GM23248 (cell line): ENCODE measurements at regions not wholly inside any gene's neighbourhood (a gene's known extent, or its start where the extent isn't known, plus 50 kb on each side); places are given as distances from the start of the nearest gene placed in this dataset.
"Not testable (repeated sequence)": the region's sequence is repeated elsewhere in the genome, so short reads cannot be mapped to it uniquely, and the experiment has no call there.

ENCODE experiments used
- EZH2 ChIP-seq: fragments of 200-600 bp; sonication (generic); IDR thresholded peaks from 2 replicates; pipeline ENCODE4 v1.6.1; 2018; ENCODE audit warnings: antibody characterized with exemption, mild to moderate bottlenecking; ENCODE audit not compliant: insufficient read depth, poor library complexity, severe bottlenecking
- EZH2phosphoT487 ChIP-seq: fragments of 200-600 bp; sonication (generic); IDR thresholded peaks from 2 replicates; pipeline ENCODE4 v1.6.1; 2018; ENCODE audit warnings: antibody characterized with exemption, moderate library complexity, mild to moderate bottlenecking, low read depth; ENCODE audit not compliant: insufficient read depth

DNA sequence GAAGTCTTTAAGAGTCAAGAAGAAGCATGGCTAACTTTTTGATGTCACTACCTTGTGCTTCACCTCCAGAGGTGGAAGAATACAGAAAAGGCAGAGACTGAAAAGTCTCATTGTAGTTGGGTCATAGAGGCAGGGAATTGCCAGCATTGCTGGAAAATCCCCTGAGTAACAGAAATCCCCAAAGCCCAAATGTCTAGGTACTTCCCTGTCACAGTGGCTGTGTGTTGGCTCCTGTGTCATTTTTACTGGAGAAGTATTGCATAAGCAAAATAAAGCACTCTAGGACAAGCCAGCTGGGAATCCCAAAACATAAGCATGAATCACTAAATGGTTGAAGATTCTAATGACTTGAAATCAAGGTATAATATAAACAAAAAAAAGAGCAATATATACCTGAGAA lies 114.4 kb downstream of the KLRB1 start:
- not testable (repeated sequence) for TF ChIP-seq EZH2, EZH2phosphoT487
